CD4-positive, alpha-beta T cell treated with Interleukin-4 for 1 hour (primary cell): ENCODE measurements at regions not wholly inside any gene's neighbourhood (a gene's known extent, or its start where the extent isn't known, plus 50 kb on each side); places are given as distances from the start of the nearest gene placed in this dataset.

Experiments used
- DNase-seq, 2 donors: peaks; one replicate each; pipeline ENCODE4 v3.0.0-alpha.2; 2020 to 2022

GRCh38 chr3:147941969-147942368 is 532.8 kb downstream of the ZIC1 start:
- DNase-seq = no peak

GRCh38 chr3:147943265-147943945 is 534.2 kb downstream of the ZIC1 start:
- DNase-seq = no peak

GRCh38 chr3:147945968-147946519 is 536.9 kb downstream of the ZIC1 start:
- no peak for DNase-seq

- DNase-seq = no peak
Observed at GRCh38 chr3:147956615-147957014, 547.5 kb downstream of the ZIC1 start.

GRCh38 chr3:147958754-147959153 is 549.6 kb downstream of the ZIC1 start:
- DNase-seq = no peak

- no peak for DNase-seq
Observed at GRCh38 chr3:147960786-147961185, 551.6 kb downstream of the ZIC1 start.

- no peak for DNase-seq
Observed at GRCh38 chr3:147962408-147963164, 553.4 kb downstream of the ZIC1 start.

- DNase-seq = no peak
Observed at GRCh38 chr3:147963711-147964110, 554.5 kb downstream of the ZIC1 start.

- no peak for DNase-seq
Observed at GRCh38 chr3:147975165-147975564, 566.0 kb downstream of the ZIC1 start.

- DNase-seq = no peak
Observed at GRCh38 chr3:147977001-147977400, 567.8 kb downstream of the ZIC1 start.

GRCh38 chr3:147987549-147987948 is 578.4 kb downstream of the ZIC1 start:
- no peak for DNase-seq

GRCh38 chr3:147989344-147989743 is 580.2 kb downstream of the ZIC1 start:
- no peak for DNase-seq

GRCh38 chr3:148002705-148003205 is 593.6 kb downstream of the ZIC1 start:
- DNase-seq = no peak

GRCh38 chr3:148004331-148004730 is 595.2 kb downstream of the ZIC1 start:
- DNase-seq = no peak

GRCh38 chr3:148005456-148005855 is 596.3 kb downstream of the ZIC1 start:
- no peak for DNase-seq

- no peak for DNase-seq
Observed at GRCh38 chr3:148006508-148006907, 597.3 kb downstream of the ZIC1 start.

GRCh38 chr3:148008591-148008990 is 599.4 kb downstream of the ZIC1 start:
- DNase-seq = no peak

GRCh38 chr3:148020861-148021260 is 611.7 kb downstream of the ZIC1 start:
- no peak for DNase-seq

- no peak for DNase-seq
Observed at GRCh38 chr3:148021381-148021780, 612.2 kb downstream of the ZIC1 start.

- DNase-seq = no peak
Observed at GRCh38 chr3:148023994-148024393, 614.8 kb downstream of the ZIC1 start.

- no peak for DNase-seq
Observed at GRCh38 chr3:148026009-148026588, 616.9 kb downstream of the ZIC1 start.

GRCh38 chr3:148030975-148031374 is 621.8 kb downstream of the ZIC1 start:
- no peak for DNase-seq

- no peak for DNase-seq
Observed at GRCh38 chr3:148034353-148034752, 625.2 kb downstream of the ZIC1 start.
